NCI-H2107 treated with DMSO at 0.1 percent for 48 hours (cell line): ENCODE measurements at regions not wholly inside any gene's neighbourhood (a gene's known extent, or its start where the extent isn't known, plus 50 kb on each side); places are given as distances from the start of the nearest gene placed in this dataset.
"Not testable (repeated sequence)": the region's sequence is repeated elsewhere in the genome, so short reads cannot be mapped to it uniquely, and the experiment has no call there.

Experiments used
- DNase-seq: peaks from one replicate; lab custom pipeline; 2025; ENCODE audit not compliant: unreplicated experiment; lab: John Stamatoyannopoulos, UW

- no peak for DNase-seq
These were observed 186.1 kb downstream of the KTN1 start for GRCh38 chr14:55766071-55766470.

GRCh38 chr14:55767286-55767685, 187.3 kb downstream of the KTN1 start:
- no peak for DNase-seq

DNA sequence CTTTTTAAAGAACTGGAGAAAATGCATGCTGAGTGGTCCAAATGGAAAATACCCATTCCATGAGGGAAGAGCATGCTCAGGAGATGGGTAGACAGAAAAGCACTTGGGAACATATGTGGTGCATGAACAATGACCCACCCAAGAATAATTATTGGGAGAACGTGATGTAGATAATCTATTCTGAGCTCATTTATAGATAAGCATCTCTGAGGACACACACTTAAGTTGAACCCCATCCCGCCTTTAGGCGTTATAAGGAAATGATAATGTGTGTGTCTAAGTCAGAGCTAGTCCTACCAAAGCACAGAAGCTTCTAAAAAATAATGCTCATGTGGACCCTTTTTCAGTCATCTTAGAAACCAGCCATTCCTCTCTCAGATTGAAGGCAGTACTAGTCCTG, 189.9 kb downstream of the KTN1 start:
- DNase-seq = no peak

- DNase-seq = no peak
These were observed 191.4 kb downstream of the KTN1 start for GRCh38 chr14:55771242-55771981.

- no peak for DNase-seq
These were observed 192.5 kb downstream of the KTN1 start for GRCh38 chr14:55772486-55772885.

DNA sequence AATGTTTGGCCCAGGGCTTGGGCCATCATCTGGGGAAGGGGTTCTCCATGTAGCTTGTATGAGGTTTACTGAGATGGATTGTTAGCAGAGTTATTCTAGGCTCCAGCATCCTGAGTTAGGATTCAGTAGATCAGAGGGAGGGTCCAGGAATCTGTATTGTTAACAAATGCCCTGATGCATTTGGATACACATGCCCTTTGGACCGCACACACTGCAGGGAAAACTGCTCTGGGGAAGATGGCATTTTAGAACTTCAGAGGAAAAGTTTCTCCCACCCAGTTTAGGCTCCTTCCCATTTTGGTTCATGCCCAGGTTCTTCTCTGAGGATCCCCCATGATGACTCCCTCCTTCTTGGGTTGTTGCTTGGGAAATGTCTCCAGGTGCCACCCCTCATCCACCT, 193.3 kb downstream of the KTN1 start:
- DNase-seq = no peak

- DNase-seq = no peak
These were observed 194.1 kb downstream of the KTN1 start for GRCh38 chr14:55773984-55774545.

GRCh38 chr14:55777877-55778276, 197.9 kb downstream of the KTN1 start:
- DNase-seq = no peak

DNA sequence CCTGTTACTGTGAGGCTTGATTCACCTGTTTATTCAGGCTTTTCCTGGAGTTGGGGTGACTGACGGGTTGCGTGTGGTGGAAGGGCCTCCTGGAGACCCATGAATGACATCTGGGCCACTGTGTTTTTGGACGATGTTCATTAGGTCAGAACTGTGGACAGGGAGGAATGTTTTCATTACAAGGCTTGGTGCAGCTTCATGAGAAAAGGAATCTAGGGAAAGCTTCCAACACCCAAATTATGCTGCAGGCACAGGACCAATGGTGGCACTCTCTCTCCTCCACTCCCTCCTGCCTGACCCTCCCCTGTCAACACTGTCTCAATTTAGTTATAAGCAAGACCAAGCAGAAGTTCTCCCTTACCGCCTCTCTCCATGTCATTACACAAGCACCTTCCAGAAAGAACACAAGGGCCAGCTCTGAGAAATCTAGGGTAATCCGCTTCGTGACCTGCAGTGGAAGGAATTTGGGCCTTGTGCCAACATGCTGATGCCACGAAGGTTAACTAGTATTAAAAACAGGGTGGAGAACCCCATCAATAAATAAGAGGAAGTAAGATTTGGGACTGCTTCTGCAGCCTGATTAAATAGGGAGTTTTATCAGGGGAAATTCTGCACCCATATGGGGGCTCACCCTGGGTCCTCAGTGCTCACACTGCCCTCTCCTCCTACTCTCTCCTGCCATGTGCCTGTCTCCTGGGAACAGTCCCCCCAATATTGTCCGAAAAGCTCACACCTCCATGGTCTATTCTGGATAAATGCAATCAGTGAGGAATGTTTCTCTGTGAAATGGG, 200.3 kb downstream of the KTN1 start:
- no peak for DNase-seq

DNA sequence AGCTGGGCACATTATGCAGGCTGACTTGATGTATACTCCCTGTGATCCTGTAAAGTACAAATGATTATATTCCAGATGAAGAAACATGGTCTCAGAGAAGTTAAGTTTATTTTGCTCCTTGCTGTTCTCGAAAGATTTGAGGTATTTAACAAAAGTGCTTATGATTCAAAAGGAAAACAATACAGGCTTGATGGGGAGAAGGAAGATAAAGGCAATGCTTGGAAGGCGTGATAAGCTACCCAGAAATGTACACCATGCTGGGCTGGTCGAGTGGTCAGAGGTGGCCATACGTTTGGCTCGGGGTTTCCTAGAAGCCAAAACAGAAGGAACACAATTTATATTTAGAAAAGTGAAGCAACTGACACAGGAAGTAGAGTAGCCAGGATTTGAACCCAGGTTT, 201.0 kb downstream of the KTN1 start:
- DNase-seq = no peak

GRCh38 chr14:55782166-55782565, 202.2 kb downstream of the KTN1 start:
- no peak for DNase-seq

GRCh38 chr14:55789406-55789805, 209.4 kb downstream of the KTN1 start:
- DNase-seq = no peak

- DNase-seq = no peak
These were observed 214.9 kb downstream of the KTN1 start for GRCh38 chr14:55794655-55795595.

DNA sequence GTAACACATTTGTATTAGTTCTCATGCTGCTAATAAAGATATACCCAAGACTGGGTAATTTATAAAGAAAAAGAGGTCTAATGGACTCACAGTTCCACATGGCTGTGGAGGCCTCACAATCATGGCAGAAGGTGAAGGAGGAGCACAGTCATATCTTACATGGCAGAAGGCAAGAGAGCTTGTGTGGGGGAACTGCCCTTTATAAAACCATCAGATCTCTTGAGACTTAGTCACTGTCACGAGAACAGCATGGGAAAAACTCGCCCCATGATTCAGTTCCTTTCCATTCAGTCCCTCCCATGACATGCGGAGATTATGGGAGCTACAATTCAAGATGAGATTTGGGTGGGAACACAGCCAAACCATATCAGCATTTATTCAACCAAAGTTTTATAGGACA, 216.5 kb downstream of the KTN1 start:
- not testable (repeated sequence) for DNase-seq

DNA sequence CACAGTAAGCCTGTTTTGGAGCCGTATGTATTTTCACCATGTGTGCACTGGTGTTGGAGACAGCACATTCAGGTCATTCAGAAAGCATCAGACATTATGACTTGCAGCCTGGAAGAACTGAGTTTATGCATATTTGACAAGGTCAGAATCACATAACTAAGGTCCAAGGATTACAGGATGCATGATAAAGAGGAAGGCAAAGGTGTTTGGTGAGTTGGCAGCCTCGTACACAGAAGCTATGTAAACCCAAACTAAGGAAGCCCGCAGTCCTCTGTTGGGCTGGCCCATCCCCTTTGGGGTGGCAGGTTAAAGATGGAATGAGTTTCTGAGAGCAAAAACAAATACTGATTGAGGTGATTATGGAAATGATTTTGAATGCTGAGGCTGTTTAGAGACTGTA, 218.4 kb downstream of the KTN1 start:
- no peak for DNase-seq

DNA sequence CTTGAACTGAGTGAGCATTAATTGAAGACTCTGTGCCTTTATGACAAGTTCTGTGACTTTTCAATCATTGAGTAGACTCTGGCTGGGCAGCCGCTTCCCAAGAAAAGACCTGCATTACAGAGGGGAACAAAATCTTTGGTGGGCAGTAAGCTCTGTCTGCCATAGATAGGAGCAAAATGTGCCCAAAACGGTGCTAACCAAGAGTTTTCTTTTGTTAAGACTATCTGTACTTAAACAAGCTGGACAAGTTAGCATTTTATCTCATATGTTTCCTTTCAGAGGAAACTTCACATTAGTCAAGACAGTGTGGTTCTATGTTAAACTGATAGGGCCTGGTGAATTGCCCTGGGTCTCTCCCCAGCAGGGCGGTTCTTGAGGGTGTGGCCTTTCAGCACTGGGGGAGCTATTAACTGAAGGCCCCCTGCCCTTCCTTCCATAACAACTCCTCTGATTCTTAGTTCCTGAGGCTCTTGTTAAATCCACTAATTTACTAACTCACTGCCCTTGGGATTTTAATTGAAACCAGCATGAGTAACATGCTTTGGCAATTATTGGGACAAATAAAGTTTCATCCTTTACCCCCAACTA, 219.6 kb downstream of the KTN1 start:
- no peak for DNase-seq

- no peak for DNase-seq
These were observed 220.3 kb downstream of the KTN1 start for GRCh38 chr14:55800156-55800785.

DNA sequence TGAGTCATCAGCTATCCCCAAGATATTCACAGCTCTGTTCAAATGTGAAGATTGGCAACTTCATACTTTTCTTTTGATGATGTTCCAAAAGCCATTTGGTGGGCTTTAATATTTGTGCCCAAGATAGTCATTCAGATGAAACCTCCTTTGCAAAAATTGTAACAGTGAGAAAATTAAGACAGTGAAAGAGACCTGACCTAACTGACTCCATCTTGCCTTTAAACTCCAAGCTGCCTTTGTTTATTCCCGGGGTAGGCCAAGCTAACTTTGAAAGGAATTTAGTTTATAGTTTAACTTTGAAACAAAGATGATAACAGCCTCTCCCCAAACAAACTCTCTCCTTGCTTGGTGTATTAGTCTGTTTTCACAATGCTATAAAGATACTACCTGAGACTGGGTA, 221.1 kb downstream of the KTN1 start:
- DNase-seq = no peak

- no peak for DNase-seq
These were observed 223.2 kb downstream of the KTN1 start for GRCh38 chr14:55802986-55803872.
